NCI-H82 treated with DMSO at 0.1 percent for 48 hours (cell line): ENCODE measurements at regions not wholly inside any gene's neighbourhood (a gene's known extent, or its start where the extent isn't known, plus 50 kb on each side); places are given as distances from the start of the nearest gene placed in this dataset.

Source experiments
- DNase-seq: peaks from one replicate; lab custom pipeline; 2025; ENCODE audit not compliant: unreplicated experiment; lab: John Stamatoyannopoulos, UW

GRCh38 chr5:8765886-8766285 lies 780.0 kb downstream of the SEMA5A start:
- DNase-seq = no peak

GRCh38 chr5:8766448-8766847 lies 779.4 kb downstream of the SEMA5A start:
- DNase-seq = peak; percentile 51

GRCh38 chr5:8767111-8767510 lies 778.8 kb downstream of the SEMA5A start:
- DNase-seq = no peak

- DNase-seq = no peak
These were observed 778.1 kb downstream of the SEMA5A start for GRCh38 chr5:8767746-8768145.

GRCh38 chr5:8769631-8770030 lies 776.2 kb downstream of the SEMA5A start:
- no peak for DNase-seq

GRCh38 chr5:8770431-8770830 lies 775.4 kb downstream of the SEMA5A start:
- DNase-seq = no peak

- DNase-seq = no peak
These were observed 772.7 kb downstream of the SEMA5A start for GRCh38 chr5:8773046-8773615.

- DNase-seq = no peak
These were observed 761.2 kb downstream of the SEMA5A start for GRCh38 chr5:8784692-8785091.

- no peak for DNase-seq
These were observed 757.6 kb downstream of the SEMA5A start for GRCh38 chr5:8788246-8788645.

- no peak for DNase-seq
These were observed 740.2 kb downstream of the SEMA5A start for GRCh38 chr5:8805653-8806052.

- no peak for DNase-seq
These were observed 738.2 kb downstream of the SEMA5A start for GRCh38 chr5:8807636-8808035.

- no peak for DNase-seq
These were observed 734.3 kb downstream of the SEMA5A start for GRCh38 chr5:8811581-8811980.

GRCh38 chr5:8813180-8813579 lies 732.7 kb downstream of the SEMA5A start:
- DNase-seq = no peak

- no peak for DNase-seq
These were observed 731.8 kb downstream of the SEMA5A start for GRCh38 chr5:8814105-8814504.

GRCh38 chr5:8824371-8824770 lies 721.5 kb downstream of the SEMA5A start:
- no peak for DNase-seq

- no peak for DNase-seq
These were observed 720.6 kb downstream of the SEMA5A start for GRCh38 chr5:8825139-8825757.

- no peak for DNase-seq
These were observed 719.4 kb downstream of the SEMA5A start for GRCh38 chr5:8826508-8826907.

GRCh38 chr5:8827696-8828095 lies 718.2 kb downstream of the SEMA5A start:
- DNase-seq = no peak

- no peak for DNase-seq
These were observed 717.1 kb downstream of the SEMA5A start for GRCh38 chr5:8828596-8829322.

GRCh38 chr5:8829323-8830029 lies 716.4 kb downstream of the SEMA5A start:
- DNase-seq = no peak

- no peak for DNase-seq
These were observed 714.6 kb downstream of the SEMA5A start for GRCh38 chr5:8831251-8831650.

GRCh38 chr5:8831854-8832253 lies 714.0 kb downstream of the SEMA5A start:
- DNase-seq = no peak
